HFFc6 (cell line): ENCODE measurements at regions not wholly inside any gene's neighbourhood (a gene's known extent, or its start where the extent isn't known, plus 50 kb on each side); places are given as distances from the start of the nearest gene placed in this dataset.

Experiments used
- DNase-seq: peaks from one replicate; pipeline ENCODE4 v3.0.0-alpha.2; 2018
- H3K27ac Mint-ChIP-seq: 2 replicates; pipeline ENCODE4 v1.8.0; 2020; ENCODE audit warnings: mild to moderate bottlenecking, mixed read lengths
- H3K27me3 Mint-ChIP-seq: 2 replicates; pipeline ENCODE4 v1.8.0; 2021; ENCODE audit warnings: mild to moderate bottlenecking, moderate library complexity, mixed read lengths; ENCODE audit not compliant: insufficient read depth
- H3K36me3 Mint-ChIP-seq: 2 replicates; pipeline ENCODE4 v1.8.0; 2021; ENCODE audit warnings: low read depth, mixed read lengths
- H3K4me1 Mint-ChIP-seq: 2 replicates; pipeline ENCODE4 v1.8.0; 2020; ENCODE audit warnings: low read depth, mixed read lengths
- H3K4me3 Mint-ChIP-seq: 2 replicates; pipeline ENCODE4 v1.8.0; 2020; ENCODE audit warnings: mild to moderate bottlenecking, moderate library complexity, mixed read lengths
- H3K9me3 Mint-ChIP-seq: 2 replicates; pipeline ENCODE4 v1.8.0; 2020; ENCODE audit warnings: mild to moderate bottlenecking, mixed read lengths
- CTCF ChIP-seq: fragments of 200-600 bp; sonication (generic); IDR thresholded peaks from 2 replicates; pipeline ENCODE4 v1.5.0; 2021; ENCODE audit warnings: antibody characterized with exemption, mild to moderate bottlenecking

GRCh38 chr9:109549386-109549785, 51.3 kb upstream of the PTPN3 start:
- DNase-seq = no peak
- Mint-ChIP-seq H3K36me3 (no peaks in the 10 kb centered on the region), H3K4me1 (no peaks in the 10 kb centered on the region), H3K27me3 (peaks cover 5% of the 10 kb centered on the region; the same call in 1 of the 2 replicates), H3K4me3 (no peak overlapping the region), H3K9me3 (no peaks in the 10 kb centered on the region; the same call in none of the 2 replicates), H3K27ac (no peak overlapping the region)
- no peak for TF ChIP-seq CTCF

- no peak for TF ChIP-seq CTCF
- Mint-ChIP-seq H3K27ac (no peak overlapping the region), H3K27me3 (peaks cover 5% of the 10 kb centered on the region), H3K36me3 (no peaks in the 10 kb centered on the region), H3K9me3 (no peaks in the 10 kb centered on the region; the same call in 1 of the 2 replicates), H3K4me1 (no peaks in the 10 kb centered on the region), H3K4me3 (no peak overlapping the region)
- no peak for DNase-seq
Measured at GRCh38 chr9:109551651-109552050, 53.5 kb upstream of the PTPN3 start.

GRCh38 chr9:109555215-109555614, 57.1 kb upstream of the PTPN3 start:
- H3K36me3 Mint-ChIP-seq = no peaks in the 10 kb centered on the region
- H3K9me3 Mint-ChIP-seq = no peaks in the 10 kb centered on the region
- no peak overlapping the region for H3K27ac Mint-ChIP-seq
- H3K4me3 Mint-ChIP-seq = no peak overlapping the region
- DNase-seq = no peak
- TF ChIP-seq CTCF = no peak
- H3K27me3 Mint-ChIP-seq = peaks cover 12% of the 10 kb centered on the region
- H3K4me1 Mint-ChIP-seq = no peaks in the 10 kb centered on the region

GRCh38 chr9:109556061-109556460, 58.0 kb upstream of the PTPN3 start:
- no peaks in the 10 kb centered on the region for H3K4me1 Mint-ChIP-seq
- peaks cover 16% of the 10 kb centered on the region for H3K27me3 Mint-ChIP-seq
- no peak overlapping the region for H3K27ac Mint-ChIP-seq
- H3K4me3 Mint-ChIP-seq = no peak overlapping the region
- H3K9me3 Mint-ChIP-seq = no peaks in the 10 kb centered on the region
- TF ChIP-seq CTCF = no peak
- no peak for DNase-seq
- H3K36me3 Mint-ChIP-seq = no peaks in the 10 kb centered on the region

GRCh38 chr9:109556786-109557185, 58.7 kb upstream of the PTPN3 start:
- Mint-ChIP-seq H3K27ac (no peak overlapping the region), H3K36me3 (no peaks in the 10 kb centered on the region), H3K27me3 (peaks cover 13% of the 10 kb centered on the region), H3K4me3 (no peak overlapping the region), H3K4me1 (no peaks in the 10 kb centered on the region), H3K9me3 (no peaks in the 10 kb centered on the region)
- no peak for DNase-seq
- no peak for TF ChIP-seq CTCF

- Mint-ChIP-seq H3K9me3 (no peaks in the 10 kb centered on the region), H3K4me3 (no peak overlapping the region), H3K36me3 (no peaks in the 10 kb centered on the region), H3K27me3 (peaks cover 13% of the 10 kb centered on the region), H3K4me1 (no peaks in the 10 kb centered on the region), H3K27ac (no peak overlapping the region)
- TF ChIP-seq CTCF = no peak
- DNase-seq = no peak
Measured at GRCh38 chr9:109557481-109557880, 59.4 kb upstream of the PTPN3 start.
